GM23338 (cell line): ENCODE measurements at regions not wholly inside any gene's neighbourhood (a gene's known extent, or its start where the extent isn't known, plus 50 kb on each side); places are given as distances from the start of the nearest gene placed in this dataset.

Source experiments
- ATAC-seq: fragments of 200-7000 bp; cut with Tn5 transposase; 3 replicates; pipeline ENCODE4 v1.9.1; 2020
- DNase-seq: peaks from one replicate; pipeline ENCODE4 v3.0.0-alpha.2; 2015; ENCODE audit warnings: low spot score
- H2AFZ ChIP-seq: fragments of 200-600 bp; sonication (generic); 2 replicates; pipeline ENCODE4 v1.8.0; 2016; ENCODE audit warnings: antibody characterized with exemption, mild to moderate bottlenecking, moderate library complexity
- H3F3A ChIP-seq: fragments of 200-600 bp; sonication (generic); replicated peaks from 2 replicates; pipeline ENCODE4 v1.8.0; 2017; ENCODE audit warnings: antibody characterized with exemption, mixed run types, low read depth
- H3K27ac ChIP-seq: fragments of 200-600 bp; sonication (generic); 2 replicates; pipeline ENCODE4 v1.6.1; 2016; ENCODE audit warnings: low read depth
- H3K27me3 ChIP-seq: fragments of 200-600 bp; sonication (generic); 2 replicates; pipeline ENCODE4 v1.8.0; 2016; ENCODE audit warnings: mild to moderate bottlenecking, mixed run types, moderate library complexity; ENCODE audit not compliant: insufficient read depth
- H3K36me3 ChIP-seq: fragments of 200-600 bp; sonication (generic); 2 replicates; pipeline ENCODE4 v1.8.0; 2016; ENCODE audit warnings: mild to moderate bottlenecking; ENCODE audit not compliant: insufficient read depth
- H3K4me1 ChIP-seq: fragments of 200-600 bp; sonication (generic); 2 replicates; pipeline ENCODE4 v1.8.0; 2016; ENCODE audit warnings: mild to moderate bottlenecking, moderate library complexity; ENCODE audit not compliant: insufficient read depth
- H3K4me2 ChIP-seq: fragments of 200-600 bp; sonication (generic); 2 replicates; pipeline ENCODE4 v1.7.1; 2017; ENCODE audit warnings: mixed run types
- H3K4me3 ChIP-seq: fragments of 200-600 bp; sonication (generic); 2 replicates; pipeline ENCODE4 v1.6.1; 2016; ENCODE audit warnings: mixed run types
- H3K79me2 ChIP-seq: fragments of 200-600 bp; sonication (generic); replicated peaks from 2 replicates; pipeline ENCODE4 v1.8.0; 2017; ENCODE audit warnings: mild to moderate bottlenecking; ENCODE audit not compliant: insufficient read depth
- H3K9me2 ChIP-seq: fragments of 200-600 bp; sonication (generic); 2 replicates; pipeline ENCODE4 v1.8.0; 2017; ENCODE audit not compliant: insufficient read depth
- H4K20me1 ChIP-seq: fragments of 200-600 bp; sonication (generic); replicated peaks from 2 replicates; pipeline ENCODE4 v1.8.0; 2017; ENCODE audit warnings: mild to moderate bottlenecking; ENCODE audit not compliant: insufficient read depth
- H3K27ac Mint-ChIP-seq: 2 replicates; pipeline ENCODE4 v1.8.0; 2020; ENCODE audit warnings: inconsistent platforms, mild to moderate bottlenecking, moderate library complexity, mixed read lengths
- H3K27me3 Mint-ChIP-seq: 3 replicates; pipeline ENCODE4 v1.8.0; 2022; ENCODE audit warnings: low read depth, mild to moderate bottlenecking, moderate library complexity, mixed read lengths, inconsistent platforms; ENCODE audit not compliant: insufficient read depth, poor library complexity
- H3K36me3 Mint-ChIP-seq: 3 replicates; pipeline ENCODE4 v1.8.0; 2021; ENCODE audit warnings: low read depth, mild to moderate bottlenecking, inconsistent platforms, moderate library complexity, mixed read lengths
- H3K4me1 Mint-ChIP-seq: 3 replicates; pipeline ENCODE4 v1.8.0; 2020; ENCODE audit warnings: mild to moderate bottlenecking, inconsistent platforms, mixed read lengths
- H3K4me3 Mint-ChIP-seq: 3 replicates; pipeline ENCODE4 v1.8.0; 2021; ENCODE audit warnings: moderate library complexity, mild to moderate bottlenecking, inconsistent platforms, mixed read lengths
- H3K9me3 Mint-ChIP-seq: 3 replicates; pipeline ENCODE4 v1.8.0; 2020; ENCODE audit warnings: moderate library complexity, mild to moderate bottlenecking, inconsistent platforms, mixed read lengths
- CREB1 ChIP-seq: fragments of 250-450 bp; sonication (Bioruptor Pico); IDR thresholded peaks from 2 replicates; pipeline ENCODE4 v1.5.0; 2020; ENCODE audit warnings: low read depth, mild to moderate bottlenecking, moderate library complexity
- CTCF ChIP-seq, 2 experiments: fragments of 200-600 bp in 1 of 2; sonication (generic) in 1 of 2; conservative IDR thresholded peaks; 2 replicates each; pipeline versions ENCODE4 v1.5.1 to v1.6.1; 2016 to 2017; ENCODE audit warnings: antibody characterized with exemption in 2 of 2, low read depth in 2 of 2, mild to moderate bottlenecking in 2 of 2, moderate library complexity in 1 of 2
- ETS1 ChIP-seq: IDR thresholded peaks from 2 replicates; pipeline ENCODE4 v1.6.1; 2016; ENCODE audit warnings: antibody characterized with exemption
- EZH2 ChIP-seq: fragments of 200-600 bp; sonication (generic); IDR thresholded peaks from one replicate; pipeline ENCODE4 v1.8.0; 2017; ENCODE audit warnings: antibody characterized with exemption, mild to moderate bottlenecking, low read depth; ENCODE audit not compliant: unreplicated experiment
- EZH2phosphoT487 ChIP-seq: fragments of 200-600 bp; sonication (generic); IDR thresholded peaks from one replicate; pipeline ENCODE4 v1.8.1; 2018; ENCODE audit warnings: antibody characterized with exemption; ENCODE audit not compliant: unreplicated experiment
- JUNB ChIP-seq: IDR thresholded peaks from one replicate; pipeline ENCODE4 v1.6.1; 2016; ENCODE audit warnings: antibody characterized with exemption; ENCODE audit not compliant: unreplicated experiment
- NANOG ChIP-seq: IDR thresholded peaks from 2 replicates; pipeline ENCODE4 v1.6.1; 2016; ENCODE audit warnings: antibody characterized with exemption, borderline replicate concordance
- POLR2AphosphoS5 ChIP-seq: IDR thresholded peaks from 2 replicates; pipeline ENCODE4 v1.6.1; 2016; ENCODE audit warnings: antibody characterized with exemption, low read depth
- ZNF114 ChIP-seq: fragments of 250-450 bp; sonication (Bioruptor Pico); IDR thresholded peaks from 2 replicates; pipeline ENCODE4 v1.5.0; 2020; ENCODE audit warnings: mild to moderate bottlenecking, moderate library complexity
- ZNF331 ChIP-seq: fragments of 250-450 bp; sonication (Bioruptor Pico); IDR thresholded peaks from 2 replicates; pipeline ENCODE4 v1.5.0; 2020; ENCODE audit warnings: low read depth, mild to moderate bottlenecking, moderate library complexity
- ZNF462 ChIP-seq: fragments of 250-450 bp; sonication (Bioruptor Pico); IDR thresholded peaks from 2 replicates; pipeline ENCODE4 v1.5.0; 2020; ENCODE audit warnings: mild to moderate bottlenecking, moderate library complexity

GRCh38 chr10:43796781-43797180 is 148.1 kb upstream of the ZNF32 start:
- Histone ChIP-seq H3K4me2 (no peak overlapping the region), H3K27ac (no peak overlapping the region), H3K9me2 (no peaks in the 10 kb centered on the region), H3K36me3 (no peaks in the 10 kb centered on the region), H4K20me1 (no peaks in the 10 kb centered on the region), H3K27me3 (no peaks in the 10 kb centered on the region), H2AFZ (no peak overlapping the region), H3K4me1 (no peaks in the 10 kb centered on the region), H3K4me3 (no peak overlapping the region), H3F3A (no peaks in the 10 kb centered on the region), H3K79me2 (no peaks in the 10 kb centered on the region)
- H3K9me3 Mint-ChIP-seq, result no peaks in the 10 kb centered on the region
- H3K4me3 Mint-ChIP-seq, result no peak overlapping the region
- H3K27ac Mint-ChIP-seq, result no peak overlapping the region
- H3K36me3 Mint-ChIP-seq, result no peaks in the 10 kb centered on the region
- H3K4me1 Mint-ChIP-seq, result no peaks in the 10 kb centered on the region
- no peak for TF ChIP-seq CTCF (conservative IDR thresholded peaks at IDR 0.05; ENCODE audit: low read depth in 2 of 2)
- TF ChIP-seq ZNF331 (CRISPR knock-in tag), result no peak
- no peak for TF ChIP-seq NANOG
- no peak for TF ChIP-seq ZNF114
- TF ChIP-seq JUNB, result no peak
- no peak for TF ChIP-seq EZH2phosphoT487
- H3K27me3 Mint-ChIP-seq, result no peaks in the 10 kb centered on the region
- ATAC-seq (no peak), DNase-seq (no peak)

- Mint-ChIP-seq H3K27ac (no peak overlapping the region), H3K4me1 (no peaks in the 10 kb centered on the region), H3K4me3 (no peak overlapping the region), H3K36me3 (no peaks in the 10 kb centered on the region), H3K9me3 (no peaks in the 10 kb centered on the region), H3K27me3 (no peaks in the 10 kb centered on the region)
- Histone ChIP-seq H3K9me2 (0 out of 2 replicates have a peak, but pooled peaks cover 3% of the 10 kb centered on the region), H3K36me3 (no peaks in the 10 kb centered on the region), H4K20me1 (no peaks in the 10 kb centered on the region), H3K4me3 (no peak overlapping the region), H3K27ac (no peak overlapping the region), H3K27me3 (no peaks in the 10 kb centered on the region), H3K4me1 (no peaks in the 10 kb centered on the region), H2AFZ (peak overlapping the region; percentile 28; the same call in 1 of the 2 replicates), H3K79me2 (no peaks in the 10 kb centered on the region), H3K4me2 (no peak overlapping the region), H3F3A (no peaks in the 10 kb centered on the region)
- DNase-seq (no peak), ATAC-seq (no peak)
- TF ChIP-seq POLR2AphosphoS5, result no peak
- no peak for TF ChIP-seq CREB1 (CRISPR knock-in tag)
- TF ChIP-seq ZNF462, result no peak
- TF ChIP-seq ETS1, result no peak
- TF ChIP-seq EZH2, result no peak
- no peak for TF ChIP-seq ZNF114
Measured at GRCh38 chr10:43795639-43796038, 147.0 kb upstream of the ZNF32 start.
